NOMO-1 treated with DMSO at 0.1 percent for 48 hours (cell line): ENCODE measurements at regions not wholly inside any gene's neighbourhood (a gene's known extent, or its start where the extent isn't known, plus 50 kb on each side); places are given as distances from the start of the nearest gene placed in this dataset.

Experiments used
- DNase-seq: peaks from one replicate; lab custom pipeline; 2025; ENCODE audit not compliant: unreplicated experiment; lab: John Stamatoyannopoulos, UW

- no peak for DNase-seq
These were observed 176.2 kb upstream of the DMRT1 start for GRCh38 chr9:665296-665695.

- no peak for DNase-seq
These were observed 169.5 kb upstream of the DMRT1 start for GRCh38 chr9:671997-672396.

- no peak for DNase-seq
These were observed 168.6 kb upstream of the DMRT1 start for GRCh38 chr9:672851-673250.

- no peak for DNase-seq
These were observed 168.1 kb upstream of the DMRT1 start for GRCh38 chr9:673264-673965.

- DNase-seq, result no peak
These were observed 167.5 kb upstream of the DMRT1 start for GRCh38 chr9:673966-674526.

GRCh38 chr9:675697-676370, 165.7 kb upstream of the DMRT1 start:
- no peak for DNase-seq

GRCh38 chr9:676780-677438, 164.6 kb upstream of the DMRT1 start:
- no peak for DNase-seq

- no peak for DNase-seq
These were observed 163.9 kb upstream of the DMRT1 start for GRCh38 chr9:677461-678097.

GRCh38 chr9:678897-679296, 162.6 kb upstream of the DMRT1 start:
- no peak for DNase-seq

- no peak for DNase-seq
These were observed 162.0 kb upstream of the DMRT1 start for GRCh38 chr9:679462-679861.

- no peak for DNase-seq
These were observed 161.4 kb upstream of the DMRT1 start for GRCh38 chr9:680106-680505.

- DNase-seq, result no peak
These were observed 158.6 kb upstream of the DMRT1 start for GRCh38 chr9:682633-683508.

GRCh38 chr9:683509-684021, 157.9 kb upstream of the DMRT1 start:
- no peak for DNase-seq

- DNase-seq, result no peak
These were observed 157.2 kb upstream of the DMRT1 start for GRCh38 chr9:684054-684890.

GRCh38 chr9:684941-685340, 156.6 kb upstream of the DMRT1 start:
- peak; percentile 55 for DNase-seq

- DNase-seq, result no peak
These were observed 155.1 kb upstream of the DMRT1 start for GRCh38 chr9:686321-686813.

- no peak for DNase-seq
These were observed 154.3 kb upstream of the DMRT1 start for GRCh38 chr9:687034-687785.

GRCh38 chr9:687994-688393, 153.5 kb upstream of the DMRT1 start:
- DNase-seq, result no peak
